ENCODE measurements at regions not wholly inside any gene's neighbourhood (a gene's known extent, or its start where the extent isn't known, plus 50 kb on each side); places are given as distances from the start of the nearest gene placed in this dataset.
A peak's percentile ranks its signal among the peaks of the same experiment; 100 is the strongest.
"Not testable (repeated sequence)": the region's sequence is repeated elsewhere in the genome, so short reads cannot be mapped to it uniquely, and the experiment has no call there.

DNA sequence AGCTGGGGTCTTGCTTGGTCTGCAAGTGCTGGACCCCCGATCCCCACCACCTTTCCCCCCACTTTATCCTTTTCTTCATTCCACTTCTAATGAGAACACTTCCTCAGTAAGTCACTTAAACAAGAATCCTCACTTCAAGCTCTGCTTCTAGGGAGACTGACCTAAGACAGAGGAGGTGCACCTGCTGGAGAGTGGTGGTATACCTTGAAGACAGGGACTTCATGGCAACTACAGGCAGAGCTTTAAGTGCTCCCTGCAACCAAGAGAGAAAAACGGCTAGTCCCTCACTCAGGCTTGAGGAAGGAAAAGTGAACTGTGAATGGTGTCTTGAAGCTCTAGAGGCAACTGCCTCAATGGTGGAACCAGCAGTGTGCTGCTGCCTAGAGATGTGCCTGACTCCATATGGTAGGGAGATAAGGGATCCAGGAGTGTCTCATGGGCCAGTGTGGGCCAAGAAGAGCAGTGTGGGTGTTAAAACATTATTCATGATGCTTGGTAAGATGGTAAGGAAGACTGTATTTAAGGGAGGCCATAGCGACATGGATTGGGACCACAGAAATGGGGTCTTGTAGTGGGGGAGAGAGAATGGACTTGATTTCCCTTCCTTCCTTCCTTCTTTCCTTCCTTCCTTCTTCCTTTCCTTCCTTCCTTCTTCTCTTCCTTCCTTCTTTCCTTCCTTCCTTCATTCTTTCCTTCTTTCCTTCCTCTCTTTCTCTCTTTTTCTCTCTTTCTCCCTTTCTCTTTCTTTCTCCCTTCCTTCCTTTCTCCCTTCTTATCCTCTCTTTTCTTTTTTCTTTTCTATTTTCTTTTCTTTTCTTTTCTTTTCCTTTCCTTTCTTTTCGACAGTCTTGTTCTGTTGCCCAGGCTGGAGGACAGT lies 96.2 kb upstream of the NAP1L1 start:
- Histone ChIP-seq H3K36me3 (no peaks in the 10 kb centered on the region), H4K20me1 (no peaks in the 10 kb centered on the region), H3K27me3 (no peaks in the 10 kb centered on the region)

DNA sequence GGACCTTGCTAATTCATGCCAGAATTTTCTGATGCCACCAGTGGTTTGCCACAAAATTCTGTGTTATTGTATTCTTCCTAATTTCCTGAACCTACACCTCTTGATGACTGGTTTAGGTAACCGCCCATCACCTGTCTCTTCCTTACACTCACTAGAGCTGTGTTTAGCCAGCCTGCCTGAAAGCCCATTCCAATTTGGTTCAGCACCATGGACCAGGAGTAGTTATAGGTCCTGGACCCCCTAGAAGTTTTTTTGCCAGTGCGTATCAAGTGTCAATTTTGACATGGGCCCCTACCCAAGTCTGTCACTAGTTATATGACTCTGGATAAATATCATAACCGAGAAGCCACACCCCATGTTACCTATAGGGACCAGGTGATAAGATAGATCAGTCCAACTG lies 94.0 kb upstream of the NAP1L1 start:
- H3K27ac ChIP-seq: no peak overlapping the region
- no peaks in the 10 kb centered on the region for H4K20me1 ChIP-seq
- H3K4me1 ChIP-seq: peaks cover 0 to 14% (median 3%) of the 10 kb centered on the region in 10 experiments; a peak in 13 of 20 replicates
- no peak overlapping the region for H3K4me2 ChIP-seq
- no peak overlapping the region for H3K4me3 ChIP-seq
- H3K9ac ChIP-seq: no peak overlapping the region
- no peak for TF ChIP-seq Cebpa-rat (IDR thresholded peaks at IDR 0.05)
- H3K9me3 ChIP-seq (replicated peaks in 1 of 11): no peaks in the 10 kb centered on the region
- no peaks in the 10 kb centered on the region for H3K36me3 ChIP-seq
- H3K27me3 ChIP-seq: no peaks in the 10 kb centered on the region

More for the DNA sequence above, 96.2 kb upstream of the NAP1L1 start:
- Histone ChIP-seq H3K4me2 (no peak overlapping the region), H3K4me3 (no peak overlapping the region), H3K9me3 (replicated peaks in 1 of 11) (no peaks in the 10 kb centered on the region), H3K27ac (no peak overlapping the region), H3K4me1 (peaks cover 0 to 15% (median 7%) of the 10 kb centered on the region in 10 experiments; a peak in 9 of 20 replicates), H3K9ac (no peak overlapping the region)
- no peak for TF ChIP-seq Cebpa-rat (IDR thresholded peaks at IDR 0.05)

DNA sequence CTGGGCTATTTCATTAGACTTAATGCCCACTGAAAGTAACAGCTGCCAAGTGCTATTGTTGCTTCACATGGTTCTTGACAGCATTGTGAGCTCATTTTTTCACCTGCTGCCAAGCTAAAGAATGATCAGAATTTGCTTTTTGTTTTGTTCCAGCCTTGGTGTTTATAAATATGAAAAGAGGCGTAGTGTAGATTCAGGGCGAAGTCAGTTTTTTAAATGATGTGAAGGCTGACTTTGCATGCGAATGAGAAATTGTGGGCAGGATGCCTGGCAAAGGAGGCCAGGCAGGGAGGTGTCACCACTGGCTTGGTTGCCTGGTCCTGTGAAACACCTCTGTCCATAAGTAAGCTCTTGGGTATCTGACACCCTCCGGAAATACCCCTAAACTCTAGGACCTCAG lies 93.3 kb upstream of the NAP1L1 start:
- Histone ChIP-seq H3K9ac (no peak overlapping the region), H3K9me3 (replicated peaks in 1 of 11) (no peaks in the 10 kb centered on the region), H3K4me1 (peaks cover 5 to 14% (median 7%) of the 10 kb centered on the region in 10 experiments; a peak in 19 of 20 replicates), H3K4me2 (no peak overlapping the region), H4K20me1 (no peaks in the 10 kb centered on the region), H3K27ac (no peak overlapping the region), H3K36me3 (no peaks in the 10 kb centered on the region), H3K4me3 (no peak overlapping the region), H3K27me3 (no peaks in the 10 kb centered on the region)
- no peak for TF ChIP-seq Cebpa-rat (IDR thresholded peaks at IDR 0.05)

DNA sequence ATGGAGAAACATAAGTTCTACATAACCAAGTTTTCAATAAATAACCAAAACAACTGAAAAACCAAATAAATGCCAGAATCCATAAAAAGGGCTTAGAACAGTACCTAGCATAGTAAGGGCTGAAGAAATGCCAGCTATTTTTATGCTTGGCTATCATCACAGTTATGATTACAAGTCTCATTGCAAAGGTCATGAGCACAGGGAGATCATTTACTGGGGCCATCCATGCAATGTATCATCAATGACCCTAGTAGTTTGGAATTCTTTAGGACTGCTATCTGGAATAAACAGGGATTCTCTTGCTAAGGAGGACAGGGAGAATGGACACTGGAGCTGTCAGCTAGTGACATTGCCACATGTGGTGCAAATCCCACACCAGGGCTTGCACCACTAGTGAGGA lies 92.5 kb upstream of the NAP1L1 start:
- peaks cover 13 to 21% (median 16%) of the 10 kb centered on the region in 10 experiments for H3K4me1 ChIP-seq
- no peak for TF ChIP-seq Cebpa-rat (IDR thresholded peaks at IDR 0.05)
- no peak overlapping the region for H3K27ac ChIP-seq
- H3K9me3 ChIP-seq (replicated peaks in 1 of 11): no peaks in the 10 kb centered on the region
- H3K4me3 ChIP-seq: no peak overlapping the region
- H3K4me2 ChIP-seq: no peak overlapping the region
- no peaks in the 10 kb centered on the region for H3K36me3 ChIP-seq
- H4K20me1 ChIP-seq: no peaks in the 10 kb centered on the region; a peak in 1 of 22 replicates
- no peaks in the 10 kb centered on the region for H3K27me3 ChIP-seq
- H3K9ac ChIP-seq: no peak overlapping the region

DNA sequence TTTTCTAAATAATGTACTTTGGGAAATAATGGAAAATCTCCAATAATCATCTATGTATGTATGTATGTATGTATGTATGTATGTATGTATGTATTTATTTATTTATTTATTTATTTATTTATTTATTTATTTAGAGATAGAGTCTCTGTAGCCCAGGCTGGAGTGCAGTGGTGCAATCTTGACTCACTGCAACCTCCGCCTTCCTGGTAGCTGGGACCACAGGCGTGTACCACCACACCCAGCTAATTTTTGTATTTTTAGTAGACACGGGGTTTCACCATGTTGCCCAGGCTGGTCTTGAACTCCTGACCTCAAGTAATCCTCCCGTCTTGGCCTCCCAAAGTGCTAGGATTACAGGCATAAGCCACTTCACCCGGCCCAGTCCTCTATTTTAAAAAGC lies 91.5 kb upstream of the NAP1L1 start:
- H3K27ac ChIP-seq; H3K9ac ChIP-seq; H3K4me3 ChIP-seq; H3K27me3 ChIP-seq; H3K9me3 ChIP-seq (replicated peaks in 1 of 11); H4K20me1 ChIP-seq; H3K4me2 ChIP-seq; H3K36me3 ChIP-seq: not testable (repeated sequence)
- H3K4me1 ChIP-seq: peaks cover 13 to 27% (median 17%) of the 10 kb centered on the region in 10 experiments

DNA sequence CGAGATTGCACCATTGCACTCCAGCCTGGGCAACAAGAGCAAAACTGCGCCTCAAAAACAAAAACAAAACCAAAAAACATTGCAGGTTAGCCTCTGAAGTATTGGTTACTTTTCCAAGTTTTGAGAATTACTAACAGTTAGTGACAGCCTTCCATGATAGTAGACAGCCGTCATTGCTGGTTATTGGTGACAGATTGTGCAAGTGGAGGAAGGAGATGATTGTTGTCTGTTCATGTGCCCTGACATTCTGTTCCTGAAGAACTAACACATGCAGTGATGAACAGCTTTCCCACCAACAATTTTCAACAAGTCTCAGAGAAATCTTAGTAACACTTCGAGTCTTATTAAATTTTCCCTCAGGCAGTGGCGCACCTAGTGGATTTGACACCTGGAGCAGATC lies 89.3 kb upstream of the NAP1L1 start:
- Histone ChIP-seq H3K9ac (no peak overlapping the region), H3K27me3 (no peaks in the 10 kb centered on the region), H3K27ac (no peak overlapping the region), H3K36me3 (no peaks in the 10 kb centered on the region), H4K20me1 (no peaks in the 10 kb centered on the region; a peak in 1 of 22 replicates), H3K4me3 (no peak overlapping the region), H3K9me3 (replicated peaks in 1 of 11) (0 out of 22 replicates have a peak, but pooled peaks cover 0 to 7% (median 0%) of the 10 kb centered on the region in 11 experiments), H3K4me1 (peaks cover 13 to 28% (median 17%) of the 10 kb centered on the region in 10 experiments), H3K4me2 (peak overlapping the region in 4 of 11 experiments; percentile 18 to 75 (median 66); a peak in 5 of 22 replicates)
- no peak for TF ChIP-seq Cebpa-rat (IDR thresholded peaks at IDR 0.05)

DNA sequence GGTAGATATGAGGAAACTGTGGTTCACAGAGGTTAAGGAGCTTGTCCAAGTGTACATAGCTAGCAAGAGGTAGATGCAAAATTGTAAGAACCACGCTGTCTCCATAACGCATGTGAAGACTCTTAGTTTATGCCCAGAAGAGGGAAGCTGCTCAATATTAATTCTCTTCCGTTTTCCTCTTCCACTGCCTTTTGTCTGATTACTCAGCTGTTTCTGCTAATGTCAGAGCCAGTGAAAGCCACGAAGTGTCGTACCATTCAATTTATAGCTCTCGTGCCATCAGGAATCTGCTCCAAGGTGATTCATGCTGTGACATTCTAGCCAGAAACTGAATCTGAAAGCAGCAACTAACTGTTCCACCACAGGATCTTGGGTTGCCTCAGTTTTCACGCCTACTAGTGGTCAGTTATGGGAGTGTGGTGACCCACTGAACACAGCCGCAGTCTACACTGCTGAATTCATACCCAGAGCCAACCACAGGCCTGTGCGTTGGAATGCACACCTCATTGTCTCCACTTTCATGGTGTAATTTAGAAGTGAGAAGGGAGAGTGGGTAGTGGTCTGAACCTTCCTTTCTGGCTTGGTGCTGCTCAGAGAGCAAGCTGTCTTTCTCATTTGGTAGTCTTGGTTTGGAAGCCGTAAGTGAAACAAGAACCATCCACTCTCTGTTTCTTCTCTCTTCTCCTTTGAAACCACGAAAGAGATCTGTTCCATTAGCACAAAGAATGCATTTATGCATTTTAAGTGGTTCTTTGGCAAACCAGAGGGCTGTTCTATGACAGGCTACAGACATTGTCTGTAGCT lies 74.2 kb upstream of the NAP1L1 start:
- Histone ChIP-seq H3K4me3 (no peak overlapping the region), H3K27me3 (no peaks in the 10 kb centered on the region), H3K36me3 (no peaks in the 10 kb centered on the region), H3K4me2 (peak overlapping the region in 5 of 11 experiments; percentile 11 to 74 (median 24); a peak in 8 of 22 replicates), H3K27ac (peak overlapping the region in 3 of 11 experiments; percentile 9 to 25 (median 10); a peak in 3 of 22 replicates), H3K9me3 (replicated peaks in 1 of 11) (peaks cover 0 to 4% (median 0%) of the 10 kb centered on the region in 11 experiments; a peak in 1 of 22 replicates), H3K4me1 (peaks cover 0 to 34% (median 2%) of the 10 kb centered on the region in 10 experiments; a peak in 9 of 20 replicates), H4K20me1 (no peaks in the 10 kb centered on the region), H3K9ac (peak overlapping the region in 1 of 11 experiments; percentile 21; a peak in 1 of 22 replicates)
- no peak for TF ChIP-seq Cebpa-rat (IDR thresholded peaks at IDR 0.05)

DNA sequence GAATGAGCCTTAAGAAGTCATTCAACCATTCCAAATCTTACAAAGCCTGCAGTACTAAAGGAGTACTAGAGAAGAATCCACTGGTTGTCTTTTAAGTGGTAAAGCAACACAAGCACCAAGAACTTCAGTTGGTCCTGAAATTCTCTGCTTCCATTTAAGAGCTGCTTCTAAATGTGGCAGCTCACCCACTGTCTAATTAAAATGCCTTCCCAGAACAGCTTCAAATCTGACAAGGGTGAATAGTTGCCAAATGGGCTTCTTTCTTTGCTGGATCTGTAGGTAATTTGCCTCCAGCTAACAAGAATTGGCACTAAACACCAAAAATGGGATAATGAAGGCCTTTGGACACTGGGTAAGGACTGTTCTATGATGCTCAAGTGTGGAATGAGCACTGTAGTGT lies 72.2 kb upstream of the NAP1L1 start:
- no peak overlapping the region for H3K27ac ChIP-seq
- H3K4me2 ChIP-seq: no peak overlapping the region
- no peaks in the 10 kb centered on the region for H3K27me3 ChIP-seq
- H3K36me3 ChIP-seq: no peaks in the 10 kb centered on the region
- H3K9ac ChIP-seq: no peak overlapping the region
- H3K9me3 ChIP-seq (replicated peaks in 1 of 11): no peaks in the 10 kb centered on the region
- no peaks in the 10 kb centered on the region for H4K20me1 ChIP-seq
- H3K4me3 ChIP-seq: no peak overlapping the region
- TF ChIP-seq Cebpa-rat (IDR thresholded peaks at IDR 0.05): no peak
- H3K4me1 ChIP-seq: peaks cover 8 to 48% (median 11%) of the 10 kb centered on the region in 10 experiments

DNA sequence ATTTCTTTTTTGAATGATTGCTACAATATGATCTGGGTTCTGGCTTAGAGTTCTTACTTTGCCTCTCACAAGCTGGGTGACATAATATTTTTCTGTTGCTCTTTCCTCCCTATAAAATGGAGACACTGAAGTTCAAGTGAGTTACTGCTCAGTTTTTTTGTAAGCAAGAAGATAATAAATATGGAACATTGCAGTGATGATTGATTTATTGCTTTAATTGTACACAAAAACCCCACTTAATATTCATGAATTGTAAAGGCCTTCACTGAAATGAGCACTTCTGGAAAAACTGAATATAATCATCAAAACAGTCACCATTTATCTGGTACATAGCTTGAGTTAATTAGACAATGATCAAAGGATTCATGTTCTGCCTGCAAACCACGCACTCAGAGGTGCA lies 71.8 kb upstream of the NAP1L1 start:
- Histone ChIP-seq H3K27me3 (no peaks in the 10 kb centered on the region), H3K27ac (no peak overlapping the region), H3K9me3 (replicated peaks in 1 of 11) (no peaks in the 10 kb centered on the region), H3K4me1 (peaks cover 9 to 52% (median 13%) of the 10 kb centered on the region in 10 experiments), H3K9ac (no peak overlapping the region), H3K36me3 (no peaks in the 10 kb centered on the region), H3K4me2 (no peak overlapping the region; a peak in 1 of 22 replicates), H3K4me3 (no peak overlapping the region), H4K20me1 (no peaks in the 10 kb centered on the region)
- no peak for TF ChIP-seq Cebpa-rat (IDR thresholded peaks at IDR 0.05)
